CD4-positive, alpha-beta T cell treated with Interleukin-2 at 100 ng/mL for 4 hours (primary cell): ENCODE measurements at regions not wholly inside any gene's neighbourhood (a gene's known extent, or its start where the extent isn't known, plus 50 kb on each side); places are given as distances from the start of the nearest gene placed in this dataset.

Experiments used
- DNase-seq: peaks from one replicate; pipeline ENCODE4 v3.0.0-alpha.2; 2020; ENCODE audit warnings: low spot score

- DNase-seq = no peak
Measured at GRCh38 chr9:119829748-119830147, 460.5 kb upstream of the BRINP1 start.

GRCh38 chr9:119829186-119829585 is 460.0 kb upstream of the BRINP1 start:
- no peak for DNase-seq

- no peak for DNase-seq
Measured at GRCh38 chr9:119827526-119827925, 458.3 kb upstream of the BRINP1 start.

- no peak for DNase-seq
Measured at GRCh38 chr9:119827126-119827525, 457.9 kb upstream of the BRINP1 start.

- no peak for DNase-seq
Measured at GRCh38 chr9:119818726-119819435, 449.6 kb upstream of the BRINP1 start.

- no peak for DNase-seq
Measured at GRCh38 chr9:119810645-119811429, 441.6 kb upstream of the BRINP1 start.

- DNase-seq = no peak
Measured at GRCh38 chr9:119803679-119804078, 434.4 kb upstream of the BRINP1 start.

GRCh38 chr9:119802621-119803020 is 433.4 kb upstream of the BRINP1 start:
- no peak for DNase-seq

- no peak for DNase-seq
Measured at GRCh38 chr9:119802133-119802532, 432.9 kb upstream of the BRINP1 start.

GRCh38 chr9:119801311-119801710 is 432.1 kb upstream of the BRINP1 start:
- DNase-seq = no peak

- DNase-seq = no peak
Measured at GRCh38 chr9:119795395-119795794, 426.2 kb upstream of the BRINP1 start.

GRCh38 chr9:119794836-119795235 is 425.6 kb upstream of the BRINP1 start:
- DNase-seq = no peak

- DNase-seq = no peak
Measured at GRCh38 chr9:119793218-119793617, 424.0 kb upstream of the BRINP1 start.

GRCh38 chr9:119792242-119792641 is 423.0 kb upstream of the BRINP1 start:
- DNase-seq = no peak

- no peak for DNase-seq
Measured at GRCh38 chr9:119789987-119790386, 420.8 kb upstream of the BRINP1 start.

- DNase-seq = no peak
Measured at GRCh38 chr9:119788921-119789320, 419.7 kb upstream of the BRINP1 start.

- no peak for DNase-seq
Measured at GRCh38 chr9:119781886-119782285, 412.7 kb upstream of the BRINP1 start.

GRCh38 chr9:119775410-119775809 is 406.2 kb upstream of the BRINP1 start:
- DNase-seq = no peak

- DNase-seq = no peak
Measured at GRCh38 chr9:119773823-119774222, 404.6 kb upstream of the BRINP1 start.

GRCh38 chr9:119771341-119771740 is 402.1 kb upstream of the BRINP1 start:
- no peak for DNase-seq

GRCh38 chr9:119768266-119768665 is 399.0 kb upstream of the BRINP1 start:
- no peak for DNase-seq

GRCh38 chr9:119765632-119766175 is 396.5 kb upstream of the BRINP1 start:
- no peak for DNase-seq

- DNase-seq = no peak
Measured at GRCh38 chr9:119763260-119763659, 394.0 kb upstream of the BRINP1 start.
